GM19468 (cell line): ENCODE measurements at regions not wholly inside any gene's neighbourhood (a gene's known extent, or its start where the extent isn't known, plus 50 kb on each side); places are given as distances from the start of the nearest gene placed in this dataset.

Experiments used
- ATAC-seq: cut with Tn5 transposase; IDR thresholded peaks from one replicate; pipeline ENCODE4 v1.9.1; 2021; ENCODE audit warnings: mild to moderate bottlenecking, moderate library complexity, moderate number of reproducible peaks; ENCODE audit not compliant: unreplicated experiment; ENCODE audit errors: extremely low read depth

DNA sequence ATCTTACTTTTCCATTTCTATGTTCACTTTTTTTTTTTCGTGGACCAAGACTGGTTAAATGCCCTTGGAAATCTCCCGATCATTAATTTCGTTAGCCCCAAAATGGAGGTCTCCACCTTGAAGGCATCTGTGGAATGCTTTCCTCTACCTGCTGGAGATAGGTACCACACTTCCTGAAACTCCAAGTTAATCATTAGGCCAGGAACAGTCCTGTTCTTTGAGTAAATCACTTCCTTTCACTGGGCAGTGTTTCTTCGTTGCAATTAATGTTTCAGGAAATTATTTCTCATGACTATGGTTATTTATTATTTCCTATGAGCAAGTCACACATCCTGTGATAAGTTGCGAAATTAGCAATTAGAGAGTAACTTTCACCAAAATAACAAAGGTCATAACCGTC, 225.2 kb upstream of the LYPLAL1 start:
- ATAC-seq = no peak

- no peak for ATAC-seq
These were observed 220.3 kb upstream of the LYPLAL1 start for GRCh38 chr1:218953386-218953785.

- no peak for ATAC-seq
These were observed 215.7 kb upstream of the LYPLAL1 start for GRCh38 chr1:218957971-218958370.

DNA sequence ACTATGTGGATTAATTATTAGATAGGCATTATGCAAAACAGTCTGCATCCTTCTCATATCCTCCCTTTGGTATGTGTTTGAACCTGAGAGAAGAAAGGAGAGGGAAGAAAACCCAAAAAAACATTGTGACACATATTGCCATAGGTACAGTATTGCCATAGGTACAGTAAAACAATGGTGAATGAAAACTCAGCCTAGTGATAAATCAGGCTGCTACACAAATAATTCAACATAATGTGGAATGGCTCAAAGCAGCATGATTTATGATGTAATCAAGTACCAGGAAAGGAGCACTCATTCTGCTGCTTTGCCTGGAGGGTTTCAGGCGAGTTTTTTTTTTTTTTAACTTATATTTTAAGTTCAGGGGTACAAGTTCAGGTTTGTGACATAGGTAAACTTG, 213.9 kb upstream of the LYPLAL1 start:
- ATAC-seq = no peak

DNA sequence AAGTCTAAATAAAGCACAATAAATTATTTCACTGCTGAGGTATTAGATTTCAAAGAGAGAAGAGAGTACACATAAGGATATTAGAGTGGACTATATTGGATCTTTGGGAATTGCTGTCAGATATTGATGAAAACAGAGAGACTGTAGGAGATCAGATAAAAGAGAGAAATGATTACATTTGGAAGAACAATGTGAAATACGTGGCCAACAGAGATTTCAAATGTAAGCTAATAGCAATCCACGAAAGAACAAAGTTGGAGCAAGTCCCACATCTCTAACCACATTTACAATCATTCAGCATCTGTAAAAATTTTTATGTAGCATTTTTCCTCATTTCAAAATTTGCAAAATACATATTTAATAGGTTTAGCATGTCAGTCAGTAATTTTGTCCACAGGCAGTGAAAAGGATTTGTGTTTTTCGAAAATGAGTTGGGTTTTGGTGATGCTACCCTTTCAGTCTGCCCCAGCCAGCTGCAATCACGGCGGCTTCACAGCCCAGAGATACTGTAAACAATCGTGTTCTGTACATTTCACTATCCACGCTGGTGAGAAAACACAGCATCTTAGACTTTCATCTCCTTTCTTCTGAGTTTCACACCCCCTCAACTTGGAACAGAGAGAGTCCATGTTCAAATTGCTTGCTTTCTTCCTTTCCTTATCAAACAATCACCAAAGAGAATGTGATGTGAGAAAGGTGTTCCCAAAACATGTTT, 209.1 kb upstream of the LYPLAL1 start:
- ATAC-seq = no peak

GRCh38 chr1:218965821-218966220, 207.9 kb upstream of the LYPLAL1 start:
- ATAC-seq = no peak

GRCh38 chr1:218967254-218967653, 206.4 kb upstream of the LYPLAL1 start:
- ATAC-seq = no peak

DNA sequence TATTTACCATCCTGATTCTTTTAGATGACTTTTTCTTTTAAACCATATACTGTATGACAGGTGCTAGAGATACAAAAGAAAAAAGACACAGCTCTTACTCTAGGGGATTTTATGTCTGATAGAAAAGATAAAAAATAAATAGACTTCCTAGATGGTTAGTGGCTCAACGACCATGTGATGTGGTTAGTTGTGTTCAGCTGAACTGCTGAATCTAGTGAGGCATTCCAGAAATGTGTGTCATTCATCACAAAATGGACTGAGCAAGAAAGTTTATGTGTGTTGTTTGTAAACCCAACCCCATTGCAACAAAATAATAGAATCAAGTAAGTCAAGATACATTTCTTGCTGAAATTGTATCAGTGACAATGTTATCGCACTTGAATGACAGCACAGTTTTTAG, 205.8 kb upstream of the LYPLAL1 start:
- no peak for ATAC-seq

DNA sequence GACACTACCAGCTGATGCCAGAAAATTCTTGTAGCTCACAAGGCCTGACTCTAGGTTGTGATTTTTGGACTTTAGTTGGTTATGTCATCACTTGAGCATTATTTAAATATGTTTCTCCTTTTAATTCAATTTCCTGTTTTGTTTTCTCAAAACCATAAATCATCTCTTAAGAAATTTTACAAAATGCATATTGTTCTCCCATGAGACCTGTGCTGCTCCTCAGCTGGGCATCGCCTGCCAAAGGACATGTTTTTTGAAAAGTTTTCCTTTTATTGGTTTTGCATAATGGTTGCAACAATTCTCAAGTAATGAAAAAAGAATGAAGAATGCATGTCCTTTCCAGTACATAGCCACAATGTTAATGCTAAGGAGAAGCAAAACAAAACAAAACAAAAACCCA, 204.7 kb upstream of the LYPLAL1 start:
- ATAC-seq = no peak

DNA sequence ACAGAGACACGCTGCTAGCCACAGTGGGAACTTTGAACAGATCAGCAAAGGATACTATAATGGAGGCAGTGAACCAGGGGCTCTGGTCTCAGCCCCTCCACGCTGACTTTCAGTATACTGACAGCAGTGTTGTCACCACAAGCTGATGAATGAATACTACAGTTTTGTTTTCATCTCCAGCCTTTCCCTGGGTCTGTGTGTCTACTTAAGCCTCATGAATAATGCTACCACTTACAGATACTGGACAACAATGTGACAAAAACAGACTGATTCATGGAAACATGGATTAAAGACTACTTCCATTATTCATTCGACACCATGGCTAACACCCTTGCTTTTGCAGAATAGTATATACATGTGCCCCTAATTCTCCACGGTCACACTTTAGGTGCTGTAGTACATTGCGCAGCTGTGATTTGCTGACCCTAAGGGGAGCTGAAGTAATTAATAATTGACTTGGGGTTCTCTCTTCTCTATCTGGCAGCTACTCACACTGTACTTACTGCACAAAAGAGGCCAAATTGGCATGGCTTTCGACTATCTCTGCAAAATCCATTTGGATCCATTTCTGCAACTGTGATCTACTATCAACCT, 203.2 kb upstream of the LYPLAL1 start:
- ATAC-seq = no peak

DNA sequence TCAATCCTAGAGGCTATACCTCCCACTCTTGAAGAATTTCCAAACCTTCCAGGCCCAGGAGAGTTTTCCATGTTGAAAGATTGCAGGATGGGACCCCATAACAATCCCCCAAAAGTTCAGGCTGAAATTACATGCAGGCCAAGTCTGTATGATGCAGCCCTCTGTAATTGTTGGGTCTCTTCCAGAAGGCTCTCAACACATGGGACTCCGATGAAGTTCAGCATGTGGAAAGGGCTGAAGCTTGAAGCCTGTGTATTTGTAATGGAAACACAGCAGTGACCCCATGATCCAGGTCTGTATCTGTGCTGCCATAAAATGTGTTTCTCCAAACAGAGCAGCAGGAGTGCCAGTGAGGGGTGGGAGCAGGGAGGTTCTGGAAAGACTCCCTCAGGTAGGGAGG, 202.5 kb upstream of the LYPLAL1 start:
- no peak for ATAC-seq

- no peak for ATAC-seq
These were observed 192.8 kb upstream of the LYPLAL1 start for GRCh38 chr1:218980881-218981280.

GRCh38 chr1:218982482-218982881, 191.2 kb upstream of the LYPLAL1 start:
- no peak for ATAC-seq

DNA sequence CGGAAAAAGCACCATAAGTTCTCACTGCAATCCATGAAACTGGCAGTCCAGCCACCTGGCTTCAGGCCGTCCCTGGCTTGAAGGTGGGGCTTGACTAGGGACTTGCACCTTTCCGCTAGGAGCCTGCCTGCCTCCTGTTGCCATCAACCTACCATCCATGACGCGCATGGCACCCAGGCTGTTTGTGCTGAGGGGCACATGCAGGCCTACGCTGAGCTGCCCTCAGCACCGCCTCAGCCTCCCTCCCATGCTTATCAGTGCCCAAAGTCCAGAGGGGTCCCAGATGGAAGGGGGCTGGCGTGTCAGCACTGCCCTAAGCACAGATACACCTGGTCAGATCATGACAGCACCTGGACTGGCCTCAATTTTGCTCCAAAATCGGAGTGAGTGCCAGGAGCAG, 190.2 kb upstream of the LYPLAL1 start:
- no peak for ATAC-seq

DNA sequence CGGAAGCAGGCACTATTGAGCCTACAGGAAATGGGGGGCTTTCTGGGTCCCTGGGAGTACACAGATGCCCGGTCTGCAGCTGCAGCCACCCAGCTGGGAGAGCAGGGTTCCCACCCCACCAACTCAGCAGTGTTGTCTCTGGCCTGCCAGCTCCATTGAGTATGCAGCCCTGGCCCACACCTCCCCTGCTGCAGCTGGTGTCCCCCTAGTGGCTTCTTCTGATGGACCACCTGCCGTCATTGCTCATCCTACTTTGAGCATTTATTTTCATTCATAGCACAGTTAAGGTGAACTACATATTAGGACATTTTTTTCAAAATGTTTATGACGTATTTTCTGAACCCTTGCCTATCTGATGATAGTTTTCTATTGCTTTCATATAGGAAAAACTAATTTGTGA, 189.8 kb upstream of the LYPLAL1 start:
- ATAC-seq = no peak

DNA sequence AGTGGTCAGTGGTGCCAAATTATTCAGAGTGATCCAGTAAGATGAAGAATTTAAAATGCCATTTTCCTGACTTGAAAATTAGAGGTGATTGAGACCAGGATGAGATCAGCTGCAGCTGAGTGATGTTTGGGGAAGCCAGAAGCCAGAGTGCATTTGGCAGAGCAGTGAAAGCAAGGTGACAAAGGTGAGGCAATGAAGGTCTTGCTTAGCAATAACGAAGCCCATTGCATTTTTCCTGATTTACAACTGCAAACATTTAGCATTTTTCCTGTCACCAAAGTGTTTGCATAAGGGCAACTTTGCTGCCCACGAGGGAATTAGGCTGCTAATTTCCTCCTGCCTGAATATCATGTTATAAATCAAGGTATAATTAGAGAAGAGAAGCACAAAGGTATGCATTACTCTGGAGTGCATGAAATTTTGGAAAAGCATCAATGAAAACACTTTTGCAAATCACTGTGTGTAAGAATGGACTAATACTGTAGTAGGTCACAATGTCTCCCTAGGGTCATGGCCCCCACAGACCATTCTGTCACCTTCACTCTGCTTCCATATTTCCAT, 188.2 kb upstream of the LYPLAL1 start:
- ATAC-seq = no peak

- no peak for ATAC-seq
These were observed 186.9 kb upstream of the LYPLAL1 start for GRCh38 chr1:218986816-218987215.

DNA sequence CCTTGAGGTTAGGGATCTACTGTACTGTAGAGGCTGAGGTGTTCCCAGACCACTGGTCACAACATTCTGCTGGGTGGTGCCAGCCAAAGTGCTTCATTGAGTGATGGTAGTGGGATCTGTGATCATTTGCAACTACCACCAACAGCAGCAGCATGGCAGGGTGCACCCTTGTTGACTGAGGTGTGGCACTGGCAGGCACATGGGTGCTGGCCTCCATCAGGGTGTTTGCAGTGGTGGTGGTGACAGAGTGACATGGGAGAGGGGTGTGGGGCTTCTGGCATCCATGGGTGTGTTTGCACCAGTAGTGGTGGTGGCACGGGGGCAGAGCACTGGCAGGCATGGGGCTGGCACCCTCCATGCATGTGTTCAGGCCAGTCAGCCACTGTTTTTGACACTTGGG, 183.7 kb upstream of the LYPLAL1 start:
- no peak for ATAC-seq

- no peak for ATAC-seq
These were observed 182.6 kb upstream of the LYPLAL1 start for GRCh38 chr1:218991089-218991488.

DNA sequence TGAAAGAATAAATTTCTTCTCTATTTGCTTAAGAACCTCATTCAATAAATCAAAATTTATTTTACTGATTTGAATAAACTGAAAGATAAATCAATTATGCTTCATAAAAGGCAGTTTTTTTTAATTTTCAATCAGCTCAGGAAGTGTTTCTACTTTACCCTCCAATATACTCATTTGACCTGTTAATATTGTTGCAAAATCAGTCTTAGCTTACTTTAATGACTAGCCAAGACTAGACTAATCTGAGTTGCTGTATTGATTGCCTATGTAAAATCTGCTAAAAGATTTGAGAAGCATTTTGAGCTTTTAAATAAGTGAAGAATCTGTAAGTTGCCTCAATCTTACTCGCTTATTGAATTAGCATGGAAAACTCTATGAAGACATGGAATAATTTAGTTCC, 179.1 kb upstream of the LYPLAL1 start:
- no peak for ATAC-seq

DNA sequence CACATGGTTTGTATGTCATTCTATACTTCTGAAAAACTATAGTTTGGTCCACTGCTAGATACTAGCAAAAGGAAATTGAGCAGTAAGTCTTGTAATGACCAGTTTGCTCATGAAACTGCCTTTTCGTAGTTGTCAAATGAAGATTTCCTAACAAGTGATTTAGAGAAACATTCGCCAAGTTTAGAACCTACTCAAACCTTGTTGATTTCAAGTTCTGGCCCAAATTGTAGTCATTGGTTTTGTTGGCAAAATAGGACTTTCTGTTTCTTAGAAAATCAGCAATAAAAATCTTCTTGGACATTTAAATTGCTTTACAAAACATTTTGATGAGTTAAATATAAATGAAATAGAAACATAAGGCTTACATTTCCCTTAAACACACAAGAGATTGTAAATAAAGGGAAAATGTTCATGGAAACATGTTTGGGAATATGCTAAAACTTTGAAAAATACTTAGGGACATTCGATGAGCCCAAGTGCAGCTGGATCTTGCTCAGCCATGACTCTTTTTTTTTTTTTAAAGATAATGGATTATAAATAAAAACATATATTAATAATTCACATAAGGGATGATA, 178.5 kb upstream of the LYPLAL1 start:
- ATAC-seq = no peak

GRCh38 chr1:218996362-218996761, 177.3 kb upstream of the LYPLAL1 start:
- ATAC-seq = no peak
